ENCODE measurements at regions not wholly inside any gene's neighbourhood (a gene's known extent, or its start where the extent isn't known, plus 50 kb on each side); places are given as distances from the start of the nearest gene placed in this dataset.

- TF ChIP-seq CTCF (IDR thresholded peaks at IDR 0.05; ENCODE audit: insufficient read depth in 1 of 2, low read depth in 1 of 2, low read length in 1 of 2, severe bottlenecking in 1 of 2, unreplicated experiment in 1 of 2): no peak
- DNase-seq: no peak
- H3K27ac Mint-ChIP-seq (ENCODE audit: unreplicated experiment): no peak overlapping the region
- ChIA-PET CTCF (interaction anchor here (0.6 kb wide), 1 partner anchor 781 kb away, joined by 4 read pairs; no protein-coding TSS in a partner anchor), POLR2A (no interaction called here)
- H3K36me3 Mint-ChIP-seq (ENCODE audit: insufficient read depth, unreplicated experiment): no peaks in the 10 kb centered on the region
- intact Hi-C loops (cut with micrococcal nuclease; ENCODE audit: unreplicated experiment): no loop called here
- H3K4me1 Mint-ChIP-seq (ENCODE audit: low read depth, unreplicated experiment): no peaks in the 10 kb centered on the region
- no peak overlapping the region for H3K4me3 ChIP-seq (ENCODE audit: low read depth, low read length)
- H3K4me1 ChIP-seq: no peaks in the 10 kb centered on the region
- H3K36me3 ChIP-seq (ENCODE audit: control insufficient read depth, insufficient read depth, low read length): no peaks in the 10 kb centered on the region
- H3K27me3 Mint-ChIP-seq (ENCODE audit: insufficient read depth, unreplicated experiment): peaks cover 26% of the 10 kb centered on the region
- no peaks in the 10 kb centered on the region for H3K9me3 Mint-ChIP-seq (ENCODE audit: unreplicated experiment)
- no peaks in the 10 kb centered on the region for H3K27me3 ChIP-seq (replicated peaks; ENCODE audit: control insufficient read depth, insufficient read depth, low read length)
- no peak overlapping the region for H3K4me3 Mint-ChIP-seq (ENCODE audit: unreplicated experiment)
- H3K9me3 ChIP-seq: 0 out of 2 replicates have a peak, but pooled peaks cover 2% of the 10 kb centered on the region
- BruUV-seq (replicated peaks): no TSS peak
Observed at GRCh38 chr10:27599546-27599945, 95.4 kb downstream of the RAB18 start.

GRCh38 chr10:27600930-27601329 lies 96.8 kb downstream of the RAB18 start:
- intact Hi-C loops (cut with micrococcal nuclease; ENCODE audit: unreplicated experiment): no loop called here
- no peak for DNase-seq
- ChIA-PET CTCF (no interaction called here), POLR2A (no interaction called here)
- no peaks in the 10 kb centered on the region for H3K36me3 ChIP-seq (ENCODE audit: control insufficient read depth, insufficient read depth, low read length)
- no peaks in the 10 kb centered on the region for H3K4me1 ChIP-seq
- no peak overlapping the region for H3K27ac Mint-ChIP-seq (ENCODE audit: unreplicated experiment)
- BruUV-seq (replicated peaks): no TSS peak
- H3K9me3 Mint-ChIP-seq (ENCODE audit: unreplicated experiment): no peaks in the 10 kb centered on the region
- no peaks in the 10 kb centered on the region for H3K4me1 Mint-ChIP-seq (ENCODE audit: low read depth, unreplicated experiment)
- H3K27me3 ChIP-seq (replicated peaks; ENCODE audit: control insufficient read depth, insufficient read depth, low read length): no peaks in the 10 kb centered on the region
- no peak overlapping the region for H3K4me3 ChIP-seq (ENCODE audit: low read depth, low read length)
- H3K36me3 Mint-ChIP-seq (ENCODE audit: insufficient read depth, unreplicated experiment): no peaks in the 10 kb centered on the region
- H3K9me3 ChIP-seq: 0 out of 2 replicates have a peak, but pooled peaks cover 2% of the 10 kb centered on the region
- no peak overlapping the region for H3K4me3 Mint-ChIP-seq (ENCODE audit: unreplicated experiment)
- H3K27me3 Mint-ChIP-seq (ENCODE audit: insufficient read depth, unreplicated experiment): peaks cover 29% of the 10 kb centered on the region
- TF ChIP-seq CTCF (IDR thresholded peaks at IDR 0.05; ENCODE audit: insufficient read depth in 1 of 2, low read depth in 1 of 2, low read length in 1 of 2, severe bottlenecking in 1 of 2, unreplicated experiment in 1 of 2): no peak

DNA sequence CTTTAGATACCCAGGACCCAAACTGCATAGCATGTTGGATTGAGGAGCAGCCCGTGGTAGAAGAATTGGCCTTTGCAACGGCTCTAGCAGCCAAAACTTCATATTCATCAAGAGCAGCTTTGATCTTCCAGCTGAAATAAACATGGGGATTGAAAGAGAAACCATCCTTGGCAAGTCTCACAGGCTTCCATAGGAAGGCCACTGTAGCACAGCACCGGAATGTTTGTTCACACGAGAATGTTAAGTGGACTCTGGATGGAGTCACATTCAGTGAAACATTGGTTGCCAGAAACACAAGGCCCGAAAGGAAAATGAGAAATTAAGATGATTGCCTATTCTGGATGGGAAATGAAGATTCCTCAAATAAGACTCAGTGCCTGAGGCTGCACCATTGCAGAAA lies 97.4 kb downstream of the RAB18 start:
- H3K4me1 ChIP-seq: no peaks in the 10 kb centered on the region
- DNase-seq: no peak
- CTCF ChIA-PET: interaction anchor here (0.7 kb wide), 1 partner anchor 155 kb away, joined by 3 read pairs; no protein-coding TSS in a partner anchor
- H3K36me3 ChIP-seq (ENCODE audit: control insufficient read depth, insufficient read depth, low read length): no peaks in the 10 kb centered on the region
- H3K4me1 Mint-ChIP-seq (ENCODE audit: low read depth, unreplicated experiment): no peaks in the 10 kb centered on the region
- H3K27me3 ChIP-seq (replicated peaks; ENCODE audit: control insufficient read depth, insufficient read depth, low read length): no peaks in the 10 kb centered on the region
- H3K9me3 ChIP-seq: 0 out of 2 replicates have a peak, but pooled peaks cover 2% of the 10 kb centered on the region
- no peaks in the 10 kb centered on the region for H3K9me3 Mint-ChIP-seq (ENCODE audit: unreplicated experiment)
- POLR2A ChIA-PET: no interaction called here
- intact Hi-C loops (cut with micrococcal nuclease; ENCODE audit: unreplicated experiment): no loop called here
- H3K4me3 Mint-ChIP-seq (ENCODE audit: unreplicated experiment): no peak overlapping the region
- TF ChIP-seq CTCF (IDR thresholded peaks at IDR 0.05; ENCODE audit: insufficient read depth in 1 of 2, low read depth in 1 of 2, low read length in 1 of 2, severe bottlenecking in 1 of 2, unreplicated experiment in 1 of 2): no peak
- H3K36me3 Mint-ChIP-seq (ENCODE audit: insufficient read depth, unreplicated experiment): no peaks in the 10 kb centered on the region
- H3K4me3 ChIP-seq (ENCODE audit: low read depth, low read length): no peak overlapping the region
- H3K27me3 Mint-ChIP-seq (ENCODE audit: insufficient read depth, unreplicated experiment): peaks cover 24% of the 10 kb centered on the region
- no peak overlapping the region for H3K27ac Mint-ChIP-seq (ENCODE audit: unreplicated experiment)
- no TSS peak for BruUV-seq (replicated peaks)

Measured in Caco-2 (cell line).